Myocyte (in vitro differentiated cells): ENCODE measurements at regions not wholly inside any gene's neighbourhood (a gene's known extent, or its start where the extent isn't known, plus 50 kb on each side); places are given as distances from the start of the nearest gene placed in this dataset.

ENCODE experiments used
- DNase-seq: peaks from one replicate; pipeline ENCODE4 v3.0.0-alpha.2; 2012; ENCODE audit warnings: low read depth

DNA sequence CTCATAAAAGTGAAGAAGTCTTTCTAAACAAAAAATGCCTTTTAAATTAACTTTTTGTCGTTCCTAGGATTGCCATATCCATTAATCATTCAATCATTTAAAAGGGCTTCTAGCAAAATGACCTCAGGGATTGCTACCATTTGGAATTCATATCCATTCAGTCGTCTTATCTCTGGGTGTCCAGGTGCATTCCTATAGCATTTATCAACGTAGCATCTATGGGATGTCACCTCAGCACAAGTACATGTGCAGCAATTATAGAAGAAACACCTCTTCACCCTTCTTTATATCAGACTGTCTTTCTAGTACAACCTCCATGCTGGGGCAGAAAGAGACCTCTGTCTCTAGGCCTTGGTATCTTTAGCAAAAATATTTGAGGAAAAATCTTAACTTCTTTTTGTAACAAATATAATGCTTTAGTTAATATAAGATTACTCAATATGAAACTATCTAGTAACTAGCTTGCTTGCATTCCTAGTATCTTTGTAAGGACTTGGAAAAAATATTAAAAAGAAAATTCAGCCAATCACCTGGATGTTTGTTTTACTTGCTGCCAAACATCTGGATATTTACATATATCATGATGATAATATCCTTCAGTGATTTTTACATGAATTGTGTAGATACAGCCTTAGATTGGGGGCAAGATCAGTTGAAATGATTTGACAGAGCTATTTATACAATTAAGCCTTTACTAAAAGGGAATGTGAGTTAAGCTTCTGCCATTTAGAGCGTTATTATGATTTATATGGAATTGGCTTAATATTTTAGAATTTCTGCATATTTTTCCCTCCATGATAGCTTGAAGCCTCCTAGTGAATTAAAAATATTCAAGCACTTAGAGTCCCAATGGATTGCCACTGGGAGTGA is 356.8 kb downstream of the HDGFL1 start:
- no peak for DNase-seq

- DNase-seq, result peak; percentile 25
Measured at GRCh38 chr6:22926790-22927354, 357.5 kb downstream of the HDGFL1 start.

GRCh38 chr6:22928775-22929174 is 359.4 kb downstream of the HDGFL1 start:
- DNase-seq, result no peak

DNA sequence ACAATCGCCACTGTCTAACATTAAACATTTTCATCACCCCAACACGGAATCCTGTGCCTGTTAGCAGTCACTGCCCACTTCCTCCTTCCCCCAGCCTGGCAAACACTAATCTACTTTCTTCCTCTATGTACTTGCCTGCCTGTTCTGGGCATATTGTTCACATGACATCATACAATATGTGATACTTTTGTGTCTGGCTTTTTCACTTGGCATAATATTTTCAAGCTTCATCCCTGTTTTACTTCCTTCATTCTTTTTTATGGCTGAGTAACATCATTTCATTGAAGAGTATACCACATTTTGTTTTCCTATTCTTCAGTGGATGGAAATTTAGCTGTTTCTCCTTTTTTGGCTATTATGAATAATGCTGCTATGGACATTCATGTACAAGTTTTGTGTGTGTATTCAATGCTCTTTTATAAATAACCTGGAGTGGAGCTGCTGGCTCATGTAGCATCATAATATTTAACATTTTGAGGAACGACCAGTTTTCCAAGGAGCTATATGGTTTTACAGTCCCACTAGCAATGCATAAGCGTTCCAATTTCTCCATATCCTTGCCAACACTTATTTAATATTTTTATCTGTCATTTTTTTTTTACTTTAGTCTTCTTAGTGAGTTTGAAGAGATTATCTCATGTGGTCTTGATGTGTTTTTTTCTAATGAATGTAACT is 360.1 kb downstream of the HDGFL1 start:
- DNase-seq, result no peak

DNA sequence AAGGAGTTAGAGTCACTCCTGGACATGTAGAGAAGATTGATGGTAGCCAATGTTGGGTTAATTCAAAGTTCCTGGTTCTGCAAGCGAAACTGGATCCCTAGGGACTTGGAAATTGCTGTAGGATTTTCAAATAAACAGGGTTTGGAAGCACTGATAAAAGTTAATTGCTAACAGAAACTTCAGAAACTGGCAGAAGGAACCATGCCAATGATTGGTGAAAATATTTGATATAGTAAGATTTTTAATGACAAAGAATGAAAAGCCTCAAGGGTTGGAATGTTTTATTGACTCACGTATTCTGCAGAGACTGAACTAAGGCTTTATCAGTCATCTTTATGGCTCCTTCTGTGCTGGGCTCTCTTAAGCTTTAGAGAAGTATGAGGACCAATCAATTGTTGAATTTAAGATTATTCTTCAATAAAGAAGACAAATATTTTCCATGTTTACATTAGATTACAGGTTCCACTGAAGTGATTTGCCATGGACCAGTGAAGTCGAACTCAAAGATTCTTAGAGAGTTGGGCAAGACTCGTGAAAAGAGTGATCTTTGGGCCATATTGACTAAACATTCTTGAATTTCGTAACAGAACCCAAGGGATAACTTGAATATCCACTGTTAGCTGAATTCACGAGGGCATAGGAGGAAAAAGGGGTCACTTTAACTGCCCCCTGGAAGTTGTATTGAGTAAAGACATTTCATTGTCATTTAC is 371.4 kb downstream of the HDGFL1 start:
- peak; percentile 11 for DNase-seq

GRCh38 chr6:22942403-22942802 is 373.0 kb downstream of the HDGFL1 start:
- DNase-seq, result no peak

DNA sequence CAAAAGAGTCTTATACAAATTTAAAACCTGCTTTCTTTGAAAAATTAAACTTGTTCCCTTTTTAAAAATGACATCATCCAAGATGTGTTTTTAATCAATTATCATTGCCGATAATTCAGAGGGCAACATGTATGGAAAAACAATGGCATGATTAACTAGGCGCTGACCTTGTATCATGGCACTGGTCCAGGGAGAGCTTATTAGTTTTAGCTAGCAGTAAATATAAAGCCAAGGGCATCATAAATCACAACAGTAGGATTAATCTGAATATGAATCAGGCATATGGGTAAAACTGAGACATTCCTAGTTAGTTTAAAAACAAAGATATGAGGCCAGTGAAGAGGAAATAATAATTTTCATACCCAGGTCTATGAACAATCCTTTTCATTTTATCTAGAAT is 374.0 kb downstream of the HDGFL1 start:
- DNase-seq, result no peak

DNA sequence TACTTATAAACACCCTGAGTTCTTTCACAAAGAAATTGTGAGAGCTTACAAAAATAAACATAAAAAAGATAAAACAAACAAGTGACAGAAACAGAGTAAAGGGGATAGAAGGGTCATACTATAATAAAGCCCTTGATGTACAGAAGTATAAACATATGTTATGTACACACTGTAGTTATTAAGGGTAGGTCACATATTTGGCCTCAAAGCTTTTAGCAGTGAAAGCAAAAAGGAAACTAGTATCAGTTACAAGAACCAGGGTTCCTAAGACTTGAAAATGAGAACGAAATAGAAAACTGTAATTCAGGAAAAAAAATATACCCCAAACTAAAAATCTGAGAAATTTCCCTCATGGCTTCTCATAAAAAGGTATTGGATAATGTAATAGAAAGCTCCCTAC is 380.6 kb downstream of the HDGFL1 start:
- no peak for DNase-seq

DNA sequence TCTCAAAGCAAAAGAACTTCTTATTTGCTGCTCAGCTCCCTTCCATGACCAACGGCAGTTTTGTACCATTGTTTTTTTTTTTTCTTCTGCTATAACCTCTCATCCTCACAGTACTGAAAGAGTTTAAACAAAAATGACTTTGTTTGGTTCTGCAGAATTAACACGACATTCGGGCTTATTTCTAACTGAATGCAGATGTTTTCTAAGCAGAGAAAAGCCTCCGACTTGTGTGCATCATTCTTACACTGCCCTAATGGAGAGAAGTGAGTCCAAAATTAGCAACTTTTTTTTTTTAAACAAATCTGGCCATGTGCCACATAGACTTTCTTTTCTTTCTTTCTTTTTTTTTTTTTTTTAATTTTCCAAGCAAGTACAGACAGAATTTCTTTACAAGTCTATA is 382.7 kb downstream of the HDGFL1 start:
- DNase-seq, result no peak

- DNase-seq, result peak; percentile 6
Measured at GRCh38 chr6:22954749-22955385, 385.5 kb downstream of the HDGFL1 start.

DNA sequence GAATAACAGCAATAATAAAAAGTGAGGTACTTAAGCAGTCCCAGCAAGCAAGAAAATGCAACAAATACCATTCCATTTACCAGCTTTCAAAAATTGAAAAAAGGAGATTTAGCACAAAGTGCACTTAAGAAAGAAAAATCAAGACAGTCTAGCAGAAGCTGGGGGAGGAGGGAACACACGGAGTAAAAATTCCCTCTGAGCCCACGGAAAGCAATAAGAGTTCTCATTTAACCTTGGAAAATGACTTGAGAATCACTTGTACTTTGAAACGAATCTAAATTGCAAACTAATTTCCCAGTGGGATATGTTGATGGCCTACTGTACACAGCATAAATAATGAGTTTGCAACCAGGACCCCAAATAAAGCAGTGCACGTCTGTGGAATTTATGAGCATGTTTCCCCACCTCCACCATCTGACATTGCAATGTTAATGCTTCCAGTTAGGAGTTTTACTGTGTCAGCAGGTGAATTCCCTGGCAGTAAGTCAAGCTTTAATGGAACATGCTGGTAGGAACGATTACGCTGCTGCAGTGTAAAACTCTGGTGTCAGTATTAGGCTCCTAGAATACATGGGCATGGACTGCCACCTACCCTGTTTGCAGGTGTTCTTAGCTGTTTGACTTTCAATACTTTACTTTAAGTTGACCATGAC is 386.8 kb downstream of the HDGFL1 start:
- DNase-seq, result no peak

DNA sequence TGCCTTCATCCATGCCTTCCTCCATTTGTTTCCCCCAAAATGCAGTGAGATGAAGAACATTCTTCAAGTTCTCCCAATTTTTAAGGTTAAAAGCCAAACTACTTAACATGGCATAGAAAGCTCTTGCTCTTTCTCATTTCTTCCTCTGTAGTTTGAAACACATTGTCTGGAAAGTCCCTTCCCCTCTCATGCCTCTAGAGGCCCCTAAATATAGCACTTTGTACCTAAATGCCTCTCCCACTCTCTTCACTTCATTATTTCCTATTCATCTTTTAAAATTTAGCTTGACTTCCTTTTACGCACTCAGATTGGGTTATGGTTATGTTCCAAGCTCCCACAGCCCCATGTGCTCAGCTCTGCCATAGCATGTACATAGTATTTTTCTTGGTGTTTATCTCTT is 389.3 kb downstream of the HDGFL1 start:
- no peak for DNase-seq

GRCh38 chr6:22959571-22959970 is 390.2 kb downstream of the HDGFL1 start:
- no peak for DNase-seq

- no peak for DNase-seq
Measured at GRCh38 chr6:22964334-22964733, 395.0 kb downstream of the HDGFL1 start.

DNA sequence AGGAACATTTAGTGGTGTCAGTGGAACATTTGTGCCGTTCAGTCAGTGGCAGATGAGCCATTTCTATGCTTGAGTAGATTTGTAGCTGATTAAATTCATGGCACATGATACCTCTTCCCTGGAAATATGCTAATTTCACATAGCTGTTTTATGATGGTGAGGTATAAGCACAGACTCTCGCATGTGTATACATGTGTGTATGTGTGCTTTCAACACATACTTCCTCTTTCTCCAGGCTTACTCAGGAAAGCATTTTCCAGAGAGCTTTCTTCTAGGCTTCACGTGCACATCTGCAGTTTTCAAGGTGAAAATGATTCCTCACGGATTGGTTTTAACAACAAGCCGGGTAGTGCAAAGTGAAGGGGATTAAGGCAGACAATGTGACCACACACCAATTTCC is 396.5 kb downstream of the HDGFL1 start:
- no peak for DNase-seq

- DNase-seq, result no peak
Measured at GRCh38 chr6:22966691-22967422, 397.5 kb downstream of the HDGFL1 start.

DNA sequence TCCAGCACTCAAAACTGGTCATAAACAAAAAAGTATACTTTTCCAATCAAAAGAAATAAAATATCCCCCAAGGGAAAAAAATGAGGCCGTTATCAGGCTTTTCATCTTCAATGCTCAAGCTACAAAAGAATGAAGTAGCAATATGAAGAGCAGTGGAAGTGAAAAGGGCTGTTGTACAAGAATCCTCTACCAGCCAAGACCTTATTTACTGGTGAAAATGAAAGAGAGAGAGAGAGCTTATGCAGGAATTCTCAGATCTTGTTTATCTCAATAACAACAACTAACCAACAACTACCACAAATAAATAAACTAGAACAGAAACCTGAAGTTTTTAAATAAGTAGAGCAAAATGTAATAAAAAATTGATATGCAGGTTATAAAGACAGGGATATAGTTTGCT is 400.6 kb downstream of the HDGFL1 start:
- no peak for DNase-seq

DNA sequence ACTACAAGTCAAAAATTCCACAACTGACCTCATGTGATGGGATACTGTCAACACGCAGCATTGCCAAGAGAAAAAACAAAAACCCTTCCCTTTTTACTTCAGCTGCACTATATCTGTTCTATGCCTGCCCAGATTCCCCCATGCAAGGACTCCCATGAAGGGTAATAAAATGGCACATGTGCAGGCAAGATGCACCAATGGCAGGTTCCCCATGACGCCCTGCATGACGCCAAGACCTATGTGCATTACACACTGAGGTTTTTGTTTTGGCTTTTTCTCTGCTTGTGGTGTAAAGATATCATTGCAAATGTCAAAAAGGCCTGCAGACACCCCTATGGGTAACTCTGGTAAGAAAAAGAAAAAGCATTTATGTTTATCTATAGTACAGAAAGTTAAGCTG is 403.4 kb downstream of the HDGFL1 start:
- no peak for DNase-seq

- DNase-seq, result no peak
Measured at GRCh38 chr6:22975079-22975478, 405.7 kb downstream of the HDGFL1 start.

- peak; percentile 26 for DNase-seq
Measured at GRCh38 chr6:22980446-22980845, 411.1 kb downstream of the HDGFL1 start.
